ENCODE measurements at regions not wholly inside any gene's neighbourhood (a gene's known extent, or its start where the extent isn't known, plus 50 kb on each side); places are given as distances from the start of the nearest gene placed in this dataset.

DNA sequence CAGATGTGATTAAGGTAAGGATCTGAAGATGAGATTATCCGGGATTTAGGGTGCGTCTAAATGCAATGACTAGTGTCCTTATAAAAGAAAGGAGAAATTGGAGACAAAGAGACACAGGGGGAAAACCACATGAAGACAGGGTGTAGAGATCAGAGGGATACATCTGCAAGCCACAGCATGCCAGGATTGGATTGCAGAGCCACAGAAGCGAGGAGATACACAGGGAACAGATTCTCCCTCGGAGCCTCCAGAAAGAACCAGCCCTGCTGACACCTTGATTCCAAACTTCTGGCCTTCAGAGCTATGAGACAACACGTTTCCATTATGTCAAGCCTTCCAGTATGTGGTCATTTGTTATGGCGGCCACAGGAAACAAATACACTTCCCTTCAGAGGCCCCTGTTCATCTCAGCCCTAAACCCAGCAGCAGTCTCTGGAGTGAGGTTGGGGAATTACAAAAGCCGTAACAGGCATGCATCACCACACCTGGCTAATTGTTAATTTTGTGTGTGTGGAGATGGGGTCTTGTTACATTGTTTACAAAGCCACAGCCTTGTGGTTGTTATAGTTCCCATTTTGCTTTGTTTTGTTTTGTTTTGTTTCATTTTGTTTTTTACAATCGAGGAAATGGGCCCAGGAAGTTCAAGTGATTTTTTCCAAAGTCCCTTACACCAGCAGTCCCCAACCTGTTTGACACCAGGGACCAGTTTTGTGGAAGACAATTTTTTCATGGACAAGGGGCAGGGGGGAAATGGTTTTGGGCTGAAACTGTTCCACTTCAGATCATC, 51.6 kb upstream of the LYRM9 start:
- intact Hi-C loops (cut with DNase I; ENCODE audit: low total_unique reads): no loop called here
- TF ChIP-seq, protein P1, sequence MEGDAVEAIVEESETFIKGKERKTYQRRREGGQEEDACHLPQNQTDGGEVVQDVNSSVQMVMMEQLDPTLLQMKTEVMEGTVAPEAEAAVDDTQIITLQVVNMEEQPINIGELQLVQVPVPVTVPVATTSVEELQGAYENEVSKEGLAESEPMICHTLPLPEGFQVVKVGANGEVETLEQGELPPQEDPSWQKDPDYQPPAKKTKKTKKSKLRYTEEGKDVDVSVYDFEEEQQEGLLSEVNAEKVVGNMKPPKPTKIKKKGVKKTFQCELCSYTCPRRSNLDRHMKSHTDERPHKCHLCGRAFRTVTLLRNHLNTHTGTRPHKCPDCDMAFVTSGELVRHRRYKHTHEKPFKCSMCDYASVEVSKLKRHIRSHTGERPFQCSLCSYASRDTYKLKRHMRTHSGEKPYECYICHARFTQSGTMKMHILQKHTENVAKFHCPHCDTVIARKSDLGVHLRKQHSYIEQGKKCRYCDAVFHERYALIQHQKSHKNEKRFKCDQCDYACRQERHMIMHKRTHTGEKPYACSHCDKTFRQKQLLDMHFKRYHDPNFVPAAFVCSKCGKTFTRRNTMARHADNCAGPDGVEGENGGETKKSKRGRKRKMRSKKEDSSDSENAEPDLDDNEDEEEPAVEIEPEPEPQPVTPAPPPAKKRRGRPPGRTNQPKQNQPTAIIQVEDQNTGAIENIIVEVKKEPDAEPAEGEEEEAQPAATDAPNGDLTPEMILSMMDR (IDR thresholded peaks at IDR 0.05 in 8 of 11, conservative IDR thresholded peaks at IDR 0.05 in 3 of 11): no peak
- TF ChIP-seq POLR2A (IDR thresholded peaks at IDR 0.05): no peak
- no peak for TF ChIP-seq POLR2AphosphoS5 (IDR thresholded peaks at IDR 0.05)
- H3K4me1 ChIP-seq: peaks cover 0 to 4% (median 1%) of the 10 kb centered on the region in 6 donors
- no peaks in the 10 kb centered on the region for H3K36me3 ChIP-seq
- no peak overlapping the region for H3K27ac ChIP-seq
- WGBS, 5 donors: 66 to 79% (median 78%) methylated on average over 8 of the region's 8 CpGs
- no peak overlapping the region for H3K4me3 ChIP-seq
- H3K9me3 ChIP-seq: no peaks in the 10 kb centered on the region
- DNase-seq: no peak
- H3K27me3 ChIP-seq (replicated peaks in 1 of 7): no peaks in the 10 kb centered on the region

DNA sequence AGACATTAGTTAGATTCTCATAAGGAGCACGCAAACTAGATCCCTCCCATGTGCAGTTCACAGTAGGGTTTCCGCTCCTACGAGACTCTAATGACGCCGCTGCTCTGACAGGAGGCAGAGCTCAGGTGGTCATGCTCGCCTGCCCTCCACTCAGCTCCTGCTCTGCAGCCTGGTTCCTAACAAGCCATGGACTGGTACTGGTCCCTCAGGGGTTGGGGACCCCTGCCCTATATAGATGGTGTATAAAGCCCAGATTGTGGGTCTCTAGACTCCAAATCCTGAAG, 52.1 kb upstream of the LYRM9 start:
- H3K36me3 ChIP-seq: no peaks in the 10 kb centered on the region
- H3K27me3 ChIP-seq (replicated peaks in 1 of 7): no peaks in the 10 kb centered on the region
- 90 to 99% (median 94%) methylated on average over 6 of the region's 6 CpGs for WGBS, 5 donors
- H3K4me3 ChIP-seq: no peak overlapping the region
- H3K4me1 ChIP-seq: peaks cover 0 to 4% (median 0%) of the 10 kb centered on the region in 6 donors
- H3K9me3 ChIP-seq: no peaks in the 10 kb centered on the region
- DNase-seq: no peak
- no peak for TF ChIP-seq POLR2A (IDR thresholded peaks at IDR 0.05)
- TF ChIP-seq, protein P1 (IDR thresholded peaks at IDR 0.05 in 8 of 11, conservative IDR thresholded peaks at IDR 0.05 in 3 of 11): no peak
- no peak for TF ChIP-seq POLR2AphosphoS5 (IDR thresholded peaks at IDR 0.05)
- intact Hi-C loops (cut with DNase I; ENCODE audit: low total_unique reads): no loop called here
- H3K27ac ChIP-seq: no peak overlapping the region

DNA sequence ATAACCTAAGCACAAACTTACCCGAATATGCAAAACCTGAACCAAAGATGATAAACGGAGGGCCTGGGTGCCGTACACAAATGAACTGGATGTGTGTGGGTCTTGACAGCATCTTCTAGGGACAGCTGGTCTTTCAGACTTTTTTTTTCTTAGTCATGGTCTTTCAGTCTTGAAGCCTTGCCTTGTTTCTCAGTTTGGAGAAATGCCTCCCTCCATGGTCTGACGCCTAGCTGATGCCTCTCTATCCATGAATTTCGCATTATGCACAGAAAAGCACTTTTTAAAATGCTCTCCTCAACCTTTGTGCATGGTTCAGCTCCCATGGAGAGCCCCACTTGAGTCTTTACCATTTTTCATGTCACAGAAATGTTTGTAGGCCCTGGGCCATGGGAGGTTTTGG, 52.8 kb upstream of the LYRM9 start:
- Histone ChIP-seq H3K4me1 (peaks cover 0 to 4% (median 0%) of the 10 kb centered on the region in 6 donors), H3K4me3 (no peak overlapping the region), H3K9me3 (no peaks in the 10 kb centered on the region), H3K27me3 (replicated peaks in 1 of 7) (no peaks in the 10 kb centered on the region), H3K36me3 (no peaks in the 10 kb centered on the region), H3K27ac (no peak overlapping the region)
- DNase-seq: no peak
- 87 to 94% (median 91%) methylated on average over 5 of the region's 5 CpGs for whole genome bisulfite sequencing, 5 donors
- intact Hi-C loops (cut with DNase I; ENCODE audit: low total_unique reads): no loop called here
- TF ChIP-seq, protein P1 (IDR thresholded peaks at IDR 0.05 in 8 of 11, conservative IDR thresholded peaks at IDR 0.05 in 3 of 11): no peak

DNA sequence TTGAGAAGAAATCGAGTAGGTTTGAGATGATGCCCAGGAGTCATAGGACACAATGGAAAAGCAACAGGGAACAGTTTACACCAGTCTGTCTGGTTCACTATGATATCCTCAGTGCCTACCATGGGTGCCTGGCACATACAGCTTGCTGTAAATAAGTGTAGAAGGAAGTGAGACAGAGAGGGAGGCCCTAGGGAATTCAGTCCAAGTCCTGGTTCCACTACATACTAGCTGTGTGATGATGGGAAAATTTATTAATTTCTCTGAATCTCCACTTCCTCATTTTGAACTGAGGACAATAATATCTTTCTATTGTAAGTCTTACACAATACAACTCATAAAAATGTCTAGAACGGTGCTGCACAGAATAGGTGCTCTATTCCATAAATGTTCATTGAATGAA, 53.3 kb upstream of the LYRM9 start:
- no peaks in the 10 kb centered on the region for H3K27me3 ChIP-seq (replicated peaks in 1 of 7)
- intact Hi-C loops (cut with DNase I; ENCODE audit: low total_unique reads): no loop called here
- H3K4me1 ChIP-seq: peaks cover 0 to 4% (median 0%) of the 10 kb centered on the region in 6 donors
- H3K9me3 ChIP-seq: no peaks in the 10 kb centered on the region
- no peak for DNase-seq
- no peaks in the 10 kb centered on the region for H3K36me3 ChIP-seq
- TF ChIP-seq, protein P1 (IDR thresholded peaks at IDR 0.05 in 8 of 11, conservative IDR thresholded peaks at IDR 0.05 in 3 of 11): no peak
- TF ChIP-seq POLR2AphosphoS5 (IDR thresholded peaks at IDR 0.05) (no peak), POLR2A (IDR thresholded peaks at IDR 0.05) (no peak)
- no peak overlapping the region for H3K27ac ChIP-seq
- H3K4me3 ChIP-seq: no peak overlapping the region
- 38 to 72% (median 59%) methylated on average over 2 of the region's 2 CpGs for WGBS, 5 donors

Measured in spleen (tissue), 11 donors.